ENCODE measurements at regions not wholly inside any gene's neighbourhood (a gene's known extent, or its start where the extent isn't known, plus 50 kb on each side); places are given as distances from the start of the nearest gene placed in this dataset.
"Not testable (repeated sequence)": the region's sequence is repeated elsewhere in the genome, so short reads cannot be mapped to it uniquely, and the experiment has no call there.

DNA sequence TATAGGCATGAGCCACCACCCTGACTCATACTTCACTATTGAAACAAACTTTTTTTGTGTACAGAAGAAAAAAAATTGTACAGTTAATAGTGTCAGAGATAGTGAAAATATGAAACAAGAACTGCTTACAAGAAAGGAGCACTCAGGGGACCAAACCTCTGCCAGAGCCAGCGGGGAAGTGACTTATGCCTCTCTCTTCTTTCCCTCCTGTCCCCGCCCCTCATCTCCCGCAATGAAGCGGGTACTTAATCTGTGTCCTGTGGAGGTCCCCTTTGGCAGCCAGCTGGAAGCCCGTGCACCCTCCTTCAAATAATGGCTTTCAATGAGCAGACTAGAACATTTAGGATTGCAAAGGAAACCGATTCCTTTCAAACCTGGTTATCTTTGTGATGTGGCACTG, 51.5 kb downstream of the PPIAL4A start:
- DNase-seq (ENCODE audit: low spot score) = not testable (repeated sequence)

DNA sequence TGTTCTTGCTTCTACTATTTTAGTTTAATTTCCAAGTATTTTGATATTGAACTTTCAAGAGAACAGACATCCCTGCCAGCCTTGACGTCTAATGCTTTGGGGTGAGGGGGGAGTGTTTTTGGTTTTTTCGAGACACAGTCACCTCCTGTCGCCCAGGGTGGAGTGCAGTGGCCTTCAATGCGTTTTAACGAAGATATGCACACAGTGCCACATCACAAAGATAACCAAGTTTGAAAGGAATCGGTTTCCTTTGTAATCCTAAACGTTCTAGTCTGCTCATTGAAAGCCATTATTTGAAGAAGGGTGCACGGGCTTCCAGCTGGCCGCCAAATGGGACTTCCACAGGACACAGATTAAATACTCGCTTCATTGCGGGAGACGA, 52.3 kb downstream of the PPIAL4A start:
- DNase-seq (ENCODE audit: low spot score) = not testable (repeated sequence)

DNA sequence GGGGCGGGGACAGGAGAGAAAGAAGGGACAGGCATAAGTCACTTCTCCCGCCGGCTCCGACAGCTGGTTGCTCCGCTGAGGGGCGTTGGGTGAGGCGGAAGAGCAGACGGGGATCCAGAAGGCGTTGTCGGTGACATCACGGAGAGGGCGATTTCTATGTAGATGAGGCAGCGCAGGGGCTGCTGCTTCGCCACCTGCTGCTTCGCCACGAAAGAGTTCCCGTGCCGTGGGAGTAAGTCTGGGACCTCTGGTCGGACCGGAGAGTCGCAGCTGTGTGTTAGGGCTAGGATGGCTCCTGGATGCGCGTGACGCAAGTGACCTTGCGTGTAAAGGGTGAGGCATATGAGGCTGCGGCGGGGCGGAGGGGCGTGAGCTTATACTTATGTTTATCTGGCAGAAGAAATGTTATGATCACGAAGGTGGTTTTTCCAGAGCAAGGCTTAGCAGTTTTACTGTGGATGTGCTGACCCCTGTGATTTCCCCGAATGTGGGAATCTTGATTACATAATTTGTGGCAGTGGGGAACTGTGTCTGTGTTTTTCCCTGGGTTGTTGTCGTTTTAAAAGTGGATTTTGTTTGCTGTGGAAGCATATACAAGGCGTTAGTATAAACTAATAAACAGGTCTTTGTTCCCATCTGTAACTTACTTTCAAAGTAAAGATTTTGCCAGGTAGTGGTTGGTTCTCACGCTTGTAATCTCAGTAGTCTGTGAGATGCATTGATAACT, 52.8 kb downstream of the PPIAL4A start:
- DNase-seq (ENCODE audit: low spot score) = not testable (repeated sequence)

DNA sequence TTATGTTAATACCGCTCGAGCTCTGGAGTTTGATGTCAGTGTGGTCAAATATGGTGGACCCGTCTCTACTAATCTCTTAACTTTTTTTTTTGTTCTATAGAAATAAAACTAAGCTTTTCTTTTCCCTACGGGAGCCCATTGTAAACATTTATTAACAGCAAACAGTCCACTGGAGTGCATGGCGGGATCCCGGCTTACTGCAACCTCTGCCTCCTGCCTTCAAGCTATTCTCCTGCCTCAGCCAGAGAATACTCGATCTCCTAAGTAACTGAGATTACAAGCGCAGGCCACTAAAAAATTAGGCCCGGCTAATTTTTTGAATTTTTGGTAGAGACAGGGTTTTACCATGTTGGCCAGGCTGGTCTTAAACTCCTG, 53.4 kb downstream of the PPIAL4A start:
- DNase-seq (ENCODE audit: low spot score) = not testable (repeated sequence)

DNA sequence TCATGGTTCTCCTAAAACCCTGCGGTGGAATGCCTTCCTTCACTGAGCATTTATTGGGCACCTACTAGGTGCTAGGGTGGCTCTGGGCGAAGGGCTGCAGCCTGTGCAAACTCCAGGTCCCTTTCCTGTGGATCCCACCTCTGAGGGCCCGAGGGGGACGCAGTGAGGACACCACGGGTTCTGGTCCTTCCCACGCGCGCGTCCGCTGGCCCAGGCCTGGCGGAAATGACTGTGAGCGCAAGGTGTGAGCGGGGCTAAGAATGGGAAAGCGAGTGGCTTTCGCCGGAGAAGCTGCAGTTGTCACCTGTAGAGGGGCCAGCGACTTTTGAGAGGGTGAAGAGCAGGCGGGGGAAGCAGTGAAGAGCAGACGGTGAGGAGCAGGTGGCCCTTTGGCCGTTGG, 55.1 kb downstream of the PPIAL4A start:
- not testable (repeated sequence) for DNase-seq (ENCODE audit: low spot score)

DNA sequence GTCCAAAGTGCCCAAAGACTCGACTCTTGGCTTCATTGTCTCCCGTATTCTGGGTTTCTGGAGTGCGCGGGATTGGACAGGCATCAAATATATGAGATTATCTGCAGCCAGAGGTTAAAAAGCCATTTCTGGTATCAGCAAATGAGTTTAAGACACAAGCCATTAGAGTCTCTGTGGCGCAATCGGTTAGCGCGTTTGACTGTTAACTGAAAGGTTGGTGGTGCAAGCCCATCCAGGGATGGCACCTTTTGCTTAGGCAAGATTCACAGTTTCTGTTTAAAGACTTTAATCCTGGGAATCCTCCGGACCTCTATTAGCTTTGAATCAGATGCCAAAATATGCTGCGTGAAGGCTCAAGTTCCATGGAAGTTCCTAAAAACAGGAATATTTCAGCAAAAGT, 55.6 kb downstream of the PPIAL4A start:
- DNase-seq (ENCODE audit: low spot score) = not testable (repeated sequence)

DNA sequence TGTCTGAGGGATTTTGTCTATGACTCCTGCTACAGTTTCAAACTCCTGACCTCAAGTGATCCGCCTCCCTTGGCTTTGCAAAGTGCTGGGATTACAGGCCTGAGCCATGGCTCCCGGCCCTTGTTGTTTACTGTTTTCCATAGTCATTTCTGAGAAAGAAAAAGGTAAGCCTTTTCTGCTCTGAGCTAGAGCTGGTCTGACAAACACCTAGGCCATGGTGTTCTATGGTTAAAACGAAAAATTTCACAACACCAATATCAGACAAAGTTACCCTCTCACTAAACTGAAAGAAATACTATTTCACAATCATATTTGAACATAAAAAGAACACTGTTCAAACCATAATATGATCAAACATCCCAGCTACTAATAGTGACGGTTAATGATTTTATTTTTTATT, 57.5 kb downstream of the PPIAL4A start:
- DNase-seq (ENCODE audit: low spot score) = not testable (repeated sequence)

DNA sequence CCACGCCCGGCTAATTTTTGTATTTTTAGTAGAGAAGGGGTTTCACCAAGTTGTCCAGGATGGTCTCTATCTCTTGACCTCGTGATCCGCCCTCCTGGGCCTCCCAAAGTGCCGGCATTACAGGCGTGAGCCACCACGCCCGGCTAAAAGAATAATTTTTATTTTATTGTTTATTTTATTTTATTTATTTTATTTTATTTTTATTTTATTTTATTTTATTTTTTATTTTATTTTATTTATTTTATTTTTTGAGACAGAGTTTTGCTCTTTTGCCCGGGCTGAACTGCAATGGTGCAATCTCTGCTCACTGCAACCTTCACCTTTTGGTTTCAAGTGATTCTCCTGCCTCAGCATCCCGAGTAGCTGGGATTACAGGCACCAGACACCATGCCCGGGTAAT, 60.2 kb downstream of the PPIAL4A start:
- DNase-seq (ENCODE audit: low spot score) = not testable (repeated sequence)

DNA sequence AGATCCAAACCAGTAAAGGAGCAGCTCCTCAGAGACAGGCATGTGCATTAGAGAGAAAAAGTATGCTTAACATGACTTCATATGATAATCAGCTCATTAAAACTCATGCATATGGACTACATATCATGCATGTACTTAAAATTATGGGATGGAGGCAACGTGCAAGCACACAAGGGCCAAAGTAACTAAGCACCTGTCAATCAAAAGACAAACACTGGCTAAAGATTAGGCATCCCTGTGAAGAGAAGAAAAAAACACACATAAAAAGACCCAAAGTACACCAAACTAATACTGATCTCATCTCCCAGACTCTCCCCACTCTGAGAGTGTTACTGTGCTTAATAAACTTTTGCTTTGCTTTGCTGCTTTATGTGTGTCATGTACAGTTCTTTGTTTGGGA, 61.1 kb downstream of the PPIAL4A start:
- DNase-seq (ENCODE audit: low spot score) = not testable (repeated sequence)

DNA sequence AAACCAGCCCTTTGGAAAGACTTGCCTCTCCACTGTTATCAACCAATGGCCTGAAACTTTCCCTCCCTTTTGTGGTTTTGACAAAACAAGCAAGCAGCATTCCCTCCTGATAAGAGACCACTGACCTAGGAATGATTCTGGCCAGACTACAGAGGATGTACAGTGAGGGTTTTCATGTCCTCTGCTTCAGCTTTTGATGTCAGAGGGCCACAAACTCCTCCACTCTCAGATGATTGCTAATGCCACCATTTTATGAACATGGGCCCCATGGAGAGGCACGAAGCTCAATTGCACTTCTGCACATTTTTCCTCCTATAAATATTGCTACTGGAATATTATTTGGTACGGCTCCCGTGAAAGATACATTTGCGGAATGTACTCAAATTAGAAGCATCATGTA, 61.5 kb downstream of the PPIAL4A start:
- DNase-seq (ENCODE audit: low spot score) = not testable (repeated sequence)

DNA sequence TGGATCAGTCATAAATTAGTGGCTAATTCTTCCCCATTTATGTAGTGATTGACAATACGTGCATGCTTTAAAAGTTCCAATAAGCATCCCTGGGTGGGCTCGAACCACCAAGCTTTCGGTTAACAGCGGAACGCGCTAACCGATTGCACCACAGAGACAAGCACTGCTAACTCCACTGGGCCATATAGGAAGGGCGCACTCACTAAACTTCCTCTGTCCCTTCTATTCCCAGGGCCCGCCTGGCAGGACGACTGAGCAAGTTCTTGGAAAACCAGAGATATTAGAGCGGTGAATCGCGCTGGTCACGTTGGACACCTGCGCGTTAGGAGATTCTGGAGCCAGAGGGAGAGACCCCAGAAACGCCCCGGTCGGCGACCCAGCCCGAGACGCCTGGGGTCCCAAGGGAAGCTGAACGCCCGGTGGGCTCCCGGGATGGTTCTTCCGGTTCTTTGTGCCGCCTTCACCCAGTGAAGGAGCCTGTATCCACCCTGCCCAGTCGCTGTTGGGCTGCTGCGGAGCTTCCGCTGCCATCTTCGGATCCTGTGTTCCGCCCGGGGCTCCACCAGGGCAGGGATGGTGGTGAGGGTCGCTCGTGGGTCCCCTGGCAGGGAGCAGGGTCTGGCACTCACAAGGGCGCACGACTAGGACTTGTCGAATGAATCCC, 62.8 kb downstream of the PPIAL4A start:
- not testable (repeated sequence) for DNase-seq (ENCODE audit: low spot score)

DNA sequence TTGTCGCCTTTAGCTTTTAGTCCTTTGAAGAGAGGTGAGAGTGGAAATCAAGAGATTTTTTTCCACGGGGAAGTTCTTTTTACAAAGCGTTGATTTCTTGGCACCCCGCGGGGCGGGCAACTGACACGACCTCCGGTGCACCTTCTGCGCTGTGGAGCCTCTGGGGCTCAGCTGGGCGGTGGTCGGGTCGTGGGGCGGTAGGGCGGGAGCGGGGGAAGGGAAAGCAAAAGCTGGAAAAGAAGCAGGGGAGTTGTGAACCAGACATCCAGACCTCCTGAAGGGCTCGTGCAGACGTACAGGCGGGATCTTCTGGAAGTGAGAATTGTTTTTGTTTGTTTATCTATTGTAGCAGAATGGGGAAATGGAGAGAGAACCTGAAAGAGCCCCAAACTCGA, 63.3 kb downstream of the PPIAL4A start:
- not testable (repeated sequence) for DNase-seq (ENCODE audit: low spot score)

DNA sequence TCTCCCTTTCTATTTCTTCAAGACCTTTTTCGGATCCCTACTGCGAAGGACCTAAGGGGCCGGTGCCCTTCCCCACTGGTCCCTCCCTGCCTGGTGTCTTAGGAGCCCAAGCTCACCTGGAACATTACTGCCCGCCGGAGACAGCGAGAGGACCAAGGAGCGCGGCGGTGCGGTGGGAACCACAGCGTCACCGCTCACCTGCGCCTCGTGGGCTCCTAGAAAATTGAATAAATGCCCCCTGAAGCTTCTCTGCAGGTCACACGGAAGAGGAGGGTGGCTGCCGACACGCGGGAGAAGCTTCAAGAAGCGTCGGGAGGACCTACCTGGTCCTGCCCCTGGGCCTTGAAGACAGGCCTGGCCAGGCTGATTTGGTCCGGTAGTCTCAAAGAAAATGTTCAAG, 65.2 kb downstream of the PPIAL4A start:
- DNase-seq (ENCODE audit: low spot score) = no peak

DNA sequence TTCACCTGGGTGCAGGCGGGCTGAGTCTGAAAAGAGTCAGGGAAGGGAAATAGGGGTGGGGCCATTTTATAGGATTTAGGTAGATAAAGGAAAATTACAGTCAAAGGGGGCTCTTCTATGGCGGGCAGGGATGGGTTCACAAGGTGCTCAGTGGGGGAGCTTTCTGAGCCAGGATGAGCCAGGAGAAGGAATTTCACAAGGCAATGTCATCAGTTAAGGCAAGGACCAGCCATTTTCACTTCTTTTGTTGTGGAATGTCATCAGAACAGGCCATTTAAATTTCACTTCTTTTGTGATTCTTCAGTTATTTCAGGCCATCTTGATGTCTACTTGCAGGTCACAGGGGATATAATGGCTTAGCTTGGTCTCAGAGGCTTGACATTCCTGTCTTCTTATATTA, 66.4 kb downstream of the PPIAL4A start:
- DNase-seq (ENCODE audit: low spot score) = not testable (repeated sequence)

DNA sequence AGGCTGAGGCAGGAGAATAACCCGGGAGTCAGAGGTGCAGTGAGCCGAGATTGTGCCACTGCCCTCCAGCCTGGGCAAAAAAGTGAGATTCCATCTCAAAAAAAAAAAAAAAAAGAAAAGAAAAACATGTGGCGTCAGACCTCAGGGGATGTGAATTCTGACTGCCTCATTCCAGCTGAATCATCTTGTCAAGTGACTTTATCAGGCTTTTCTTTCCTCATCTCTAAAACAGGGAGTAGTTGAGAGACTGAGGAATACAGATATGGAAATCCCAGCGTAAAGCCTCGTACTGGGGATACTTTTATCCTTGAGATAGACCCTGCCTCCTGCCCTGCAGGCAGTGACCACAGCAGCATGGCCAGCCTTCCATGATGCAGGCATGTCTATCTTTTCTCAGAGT, 76.4 kb downstream of the PPIAL4A start:
- not testable (repeated sequence) for DNase-seq (ENCODE audit: low spot score)

DNA sequence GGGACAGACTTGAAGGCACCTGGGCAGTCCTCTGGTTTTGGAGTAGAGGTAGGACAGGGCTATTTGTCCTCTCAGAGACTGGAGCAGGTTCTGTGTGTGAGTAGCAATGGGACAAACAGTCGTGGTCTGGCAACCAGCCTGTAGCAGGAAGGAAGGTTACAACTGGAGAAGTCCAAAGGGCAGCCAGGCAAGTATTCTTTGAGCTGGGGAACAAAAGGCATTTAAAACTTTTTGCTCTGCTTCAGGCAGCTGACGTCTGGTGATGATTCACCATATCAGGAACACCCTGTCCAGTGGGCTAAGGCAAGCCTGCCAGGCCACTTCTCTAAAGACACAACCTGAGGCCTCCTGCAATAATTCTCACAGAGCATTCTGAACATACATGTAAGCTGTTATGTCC, 83.3 kb downstream of the PPIAL4A start:
- DNase-seq (ENCODE audit: low spot score) = not testable (repeated sequence)

DNA sequence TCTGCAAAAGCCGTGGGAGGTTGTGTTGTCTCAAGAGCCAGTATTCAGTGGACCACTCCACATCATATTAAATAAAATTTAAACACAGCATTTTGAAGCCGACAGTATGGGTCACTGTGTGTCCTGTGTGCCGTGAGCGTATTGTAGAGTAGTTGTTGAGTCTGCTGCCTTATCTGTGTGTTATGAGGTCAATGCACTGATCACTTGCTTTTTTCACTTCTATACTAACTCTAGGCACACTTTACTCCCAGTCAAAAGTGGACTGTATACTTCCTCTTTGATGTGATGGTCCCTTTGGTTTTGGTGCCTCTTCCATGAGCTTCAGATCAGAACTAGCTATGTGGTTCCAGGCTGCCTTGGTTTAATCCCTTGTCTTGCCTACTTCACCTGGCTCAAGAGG, 84.3 kb downstream of the PPIAL4A start:
- DNase-seq (ENCODE audit: low spot score) = not testable (repeated sequence)

DNA sequence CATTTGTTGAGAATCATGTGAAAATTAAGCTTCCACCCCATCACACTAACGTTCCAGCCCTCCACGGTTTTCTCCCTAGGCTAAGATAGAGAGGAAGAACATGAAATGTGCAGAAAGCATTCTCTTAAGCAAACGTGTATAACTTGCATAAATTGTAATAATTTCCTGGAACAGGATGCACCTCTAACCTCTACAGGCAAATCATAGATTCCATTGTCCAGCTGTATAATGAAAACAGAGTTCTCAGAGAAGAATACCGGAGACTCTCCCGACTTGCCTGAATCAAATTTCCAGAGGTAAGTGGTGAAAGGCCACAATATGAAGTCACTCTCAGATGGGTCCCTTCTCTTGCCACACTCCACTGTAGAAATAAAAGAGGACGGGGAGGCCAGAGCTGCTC, 87.7 kb downstream of the PPIAL4A start:
- not testable (repeated sequence) for DNase-seq (ENCODE audit: low spot score)

DNA sequence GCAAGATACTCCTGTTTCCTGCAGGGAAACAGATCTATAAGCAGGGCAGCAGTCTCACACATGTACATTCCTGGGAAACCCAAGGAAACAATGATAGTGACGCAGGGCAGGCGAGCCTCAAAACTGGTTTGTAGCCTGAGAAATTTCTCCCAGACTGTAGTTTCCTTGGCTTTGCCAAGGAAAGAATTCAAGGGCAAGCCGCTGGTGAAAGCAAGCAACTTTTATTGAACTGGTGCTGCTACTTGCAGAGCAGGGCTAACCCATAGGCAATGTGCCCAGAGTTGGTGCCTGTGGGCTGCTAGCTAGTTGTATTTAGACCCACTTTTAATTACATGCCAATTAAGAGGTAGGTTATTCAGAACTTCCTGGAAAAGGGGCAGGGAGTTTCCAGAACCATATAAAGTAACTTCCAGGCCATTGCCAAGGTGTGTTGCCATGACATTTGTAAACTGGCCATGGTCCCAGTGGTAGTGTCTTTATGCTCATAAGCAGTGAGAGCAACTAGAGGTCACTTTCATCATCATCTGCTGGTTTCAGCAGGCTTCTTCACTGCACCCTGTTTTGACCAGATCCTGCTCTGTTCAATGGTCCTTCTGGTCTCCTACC, 92.0 kb downstream of the PPIAL4A start:
- not testable (repeated sequence) for DNase-seq (ENCODE audit: low spot score)

DNA sequence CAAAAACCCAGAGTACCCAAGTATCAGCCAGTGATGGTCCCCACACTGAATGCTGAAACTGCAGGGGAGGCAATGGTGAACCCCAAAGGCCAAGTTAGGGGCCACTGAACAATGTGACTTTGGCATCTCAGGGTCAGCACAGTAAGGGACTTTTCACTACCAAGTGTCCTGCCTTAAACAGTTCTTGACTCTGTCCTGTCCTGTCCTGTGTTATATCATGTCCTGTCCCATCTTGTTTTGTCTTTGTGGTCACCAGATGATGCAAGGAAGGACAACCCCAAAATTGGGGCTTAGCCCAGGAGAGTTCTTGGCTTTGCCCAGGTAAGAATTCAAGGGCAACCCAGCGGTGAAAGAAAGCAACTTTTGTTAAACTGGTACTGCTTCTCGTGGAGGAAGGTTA, 105.0 kb downstream of the PPIAL4A start:
- DNase-seq (ENCODE audit: low spot score) = not testable (repeated sequence)

DNA sequence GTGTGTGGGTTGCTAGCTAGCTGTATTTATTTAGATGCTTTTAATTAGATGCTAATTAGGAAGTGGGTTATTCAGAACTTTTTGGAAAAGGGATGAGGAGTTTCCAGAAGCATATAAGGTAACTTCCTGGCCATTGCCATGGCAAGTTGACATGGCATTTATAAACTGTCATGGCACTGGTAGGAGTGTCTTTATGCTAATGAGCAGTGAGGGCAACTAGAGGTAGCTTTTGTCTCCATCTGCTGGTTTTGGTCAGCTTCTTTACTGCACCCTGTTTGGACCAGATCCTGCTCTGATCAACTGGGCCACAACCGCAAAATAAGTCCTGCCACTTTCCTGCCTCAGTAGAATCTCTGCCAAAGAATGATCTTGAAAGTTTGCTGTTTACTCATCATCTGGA, 105.5 kb downstream of the PPIAL4A start:
- not testable (repeated sequence) for DNase-seq (ENCODE audit: low spot score)

DNA sequence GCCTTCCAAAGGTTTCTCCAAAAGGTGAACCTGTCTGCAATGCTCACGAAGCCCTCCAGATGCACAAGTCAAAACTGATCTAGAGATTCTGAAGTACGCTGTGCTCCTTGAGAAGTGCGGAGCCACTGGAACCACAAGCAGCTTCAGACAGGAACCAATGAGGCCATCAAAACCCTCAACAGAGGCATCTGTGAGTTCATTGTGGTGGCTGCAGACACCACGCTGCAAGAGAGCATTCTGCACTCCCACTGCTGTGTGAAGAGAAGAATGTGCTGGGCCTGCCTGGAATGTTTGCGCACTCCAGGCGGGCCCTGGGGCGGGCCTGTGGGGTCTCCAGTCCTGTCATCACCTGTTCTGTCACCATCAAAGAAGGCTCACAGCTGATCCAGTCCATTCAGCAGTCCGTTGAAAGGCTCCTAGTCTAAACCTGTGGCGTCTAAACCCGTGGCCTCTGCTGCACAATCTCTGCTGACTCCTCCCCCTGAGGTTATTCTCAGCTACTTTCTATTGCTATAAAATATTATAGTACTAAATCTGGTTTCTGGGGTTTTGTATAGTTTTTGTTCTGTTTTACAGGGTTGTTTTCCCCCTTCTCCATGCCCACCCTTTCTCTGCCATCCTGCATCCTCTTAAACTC, 111.6 kb downstream of the PPIAL4A start:
- not testable (repeated sequence) for DNase-seq (ENCODE audit: low spot score)

DNA sequence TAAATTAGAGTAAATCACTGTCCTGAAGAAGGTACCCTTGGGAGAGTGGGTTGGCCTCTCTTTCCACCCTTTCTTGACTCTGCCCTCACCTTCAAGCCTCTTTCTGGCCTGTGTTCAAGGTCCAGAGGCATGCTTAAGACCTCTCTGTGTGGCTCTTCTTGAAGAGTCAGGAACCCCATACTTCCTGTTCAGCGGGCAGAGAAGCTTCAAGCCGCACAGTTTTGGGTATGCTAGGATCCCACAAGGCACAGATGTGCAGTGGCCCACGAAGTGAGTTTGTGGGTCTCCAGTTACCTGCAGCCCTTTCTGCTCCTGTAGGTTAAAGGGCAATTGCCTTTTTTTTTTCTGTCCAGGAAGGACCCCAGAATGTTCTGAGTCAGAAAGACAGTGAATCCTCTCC, 113.7 kb downstream of the PPIAL4A start:
- DNase-seq (ENCODE audit: low spot score) = not testable (repeated sequence)
